ENCODE measurements at regions not wholly inside any gene's neighbourhood (a gene's known extent, or its start where the extent isn't known, plus 50 kb on each side); places are given as distances from the start of the nearest gene placed in this dataset.

DNA sequence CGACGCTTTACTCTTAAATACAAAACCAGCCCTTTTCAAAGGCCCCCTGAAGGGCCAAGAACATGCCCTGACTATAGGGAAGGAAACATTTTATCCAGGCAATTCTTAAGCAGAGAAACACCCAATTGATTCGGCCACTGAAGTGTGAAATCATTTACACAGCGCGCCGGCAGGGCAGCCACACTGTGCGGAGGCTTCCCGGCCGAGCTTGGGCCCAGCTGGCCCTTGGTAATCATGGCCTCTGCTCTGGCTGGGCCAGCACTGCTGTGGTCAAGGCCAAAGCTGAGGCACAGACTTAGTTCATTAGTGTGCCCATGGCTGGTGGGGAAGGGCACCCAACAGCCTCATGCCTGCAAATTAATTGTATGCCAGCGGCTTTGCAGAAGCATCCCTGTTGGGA is 143.7 kb upstream of the HABP2 start:
- intact Hi-C loops (cut with micrococcal nuclease; ENCODE audit: unreplicated experiment): no loop called here
- H3K79me2 ChIP-seq (ENCODE audit: low read depth): no peaks in the 10 kb centered on the region
- H3K36me3 ChIP-seq (ENCODE audit: low read depth): no peaks in the 10 kb centered on the region
- no peak overlapping the region for H2AFZ ChIP-seq
- no peaks in the 10 kb centered on the region for H3K9me3 ChIP-seq (ENCODE audit: insufficient read depth, low read depth)
- ChIA-PET POLR2A (ENCODE audit: unreplicated experiment) (no interaction called here), CTCF (no interaction called here)
- no peak for TF ChIP-seq CTCF (conservative IDR thresholded peaks at IDR 0.05)
- TF ChIP-seq EZH2 (IDR thresholded peaks at IDR 0.05; ENCODE audit: low read depth): no peak
- no peaks in the 10 kb centered on the region for H3F3A ChIP-seq (ENCODE audit: insufficient read depth, low read depth)
- no peak overlapping the region for H3K4me3 ChIP-seq
- BruUV-seq (replicated peaks): no TSS peak
- H3K9me2 ChIP-seq (ENCODE audit: insufficient read depth): no peaks in the 10 kb centered on the region
- no peak overlapping the region for H3K4me2 ChIP-seq
- H3K27me3 ChIP-seq (ENCODE audit: insufficient read depth, low read depth): no peaks in the 10 kb centered on the region
- no peaks in the 10 kb centered on the region for H3K4me1 ChIP-seq (replicated peaks; ENCODE audit: insufficient read depth)
- H4K20me1 ChIP-seq (ENCODE audit: insufficient read depth): no peaks in the 10 kb centered on the region
- DNase-seq: no peak
- no peak overlapping the region for H3K27ac ChIP-seq

DNA sequence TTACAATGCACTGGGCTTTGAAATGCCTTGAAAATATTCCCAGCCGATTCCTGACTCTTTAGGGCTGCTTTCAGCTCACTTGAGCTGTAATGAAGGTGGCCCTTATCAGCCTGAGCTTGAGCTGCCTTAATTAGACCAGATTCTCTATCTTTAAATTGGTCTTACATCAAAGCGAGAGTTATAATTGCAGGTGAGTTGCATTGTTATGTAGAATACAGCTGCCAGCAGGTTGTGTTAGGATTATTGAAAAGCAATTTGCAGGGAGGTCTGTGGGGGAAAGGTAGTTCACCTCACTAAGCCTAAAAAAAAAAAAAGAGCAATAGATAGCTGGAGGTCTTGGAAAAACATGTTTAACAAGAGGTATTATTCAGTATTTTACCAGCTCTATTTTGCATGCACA is 142.2 kb upstream of the HABP2 start:
- Histone ChIP-seq H3K9me3 (ENCODE audit: insufficient read depth, low read depth) (no peaks in the 10 kb centered on the region), H3K79me2 (ENCODE audit: low read depth) (no peaks in the 10 kb centered on the region), H3F3A (ENCODE audit: insufficient read depth, low read depth) (no peaks in the 10 kb centered on the region), H2AFZ (no peak overlapping the region), H3K27me3 (ENCODE audit: insufficient read depth, low read depth) (no peaks in the 10 kb centered on the region), H3K9me2 (ENCODE audit: insufficient read depth) (no peaks in the 10 kb centered on the region), H3K36me3 (ENCODE audit: low read depth) (no peaks in the 10 kb centered on the region), H3K4me1 (replicated peaks; ENCODE audit: insufficient read depth) (no peaks in the 10 kb centered on the region), H3K4me3 (no peak overlapping the region), H4K20me1 (ENCODE audit: insufficient read depth) (no peaks in the 10 kb centered on the region), H3K4me2 (no peak overlapping the region), H3K27ac (no peak overlapping the region)
- no peak for DNase-seq
- ChIA-PET POLR2A (ENCODE audit: unreplicated experiment) (no interaction called here), CTCF (no interaction called here)
- TF ChIP-seq CTCF (conservative IDR thresholded peaks at IDR 0.05): no peak
- TF ChIP-seq EZH2 (IDR thresholded peaks at IDR 0.05; ENCODE audit: low read depth): no peak
- intact Hi-C loops (cut with micrococcal nuclease; ENCODE audit: unreplicated experiment): no loop called here
- BruUV-seq (replicated peaks): no TSS peak

GRCh38 chr10:113411456-113411855 is 141.4 kb upstream of the HABP2 start:
- no TSS peak for BruUV-seq (replicated peaks)
- no peaks in the 10 kb centered on the region for H3F3A ChIP-seq (ENCODE audit: insufficient read depth, low read depth)
- CTCF ChIA-PET: no interaction called here
- H3K9me3 ChIP-seq (ENCODE audit: insufficient read depth, low read depth): no peaks in the 10 kb centered on the region
- H3K27me3 ChIP-seq (ENCODE audit: insufficient read depth, low read depth): no peaks in the 10 kb centered on the region
- DNase-seq: no peak
- no peak overlapping the region for H3K27ac ChIP-seq
- POLR2A ChIA-PET (ENCODE audit: unreplicated experiment): no interaction called here
- no peaks in the 10 kb centered on the region for H3K4me1 ChIP-seq (replicated peaks; ENCODE audit: insufficient read depth)
- H3K79me2 ChIP-seq (ENCODE audit: low read depth): no peaks in the 10 kb centered on the region
- intact Hi-C loops (cut with micrococcal nuclease; ENCODE audit: unreplicated experiment): no loop called here
- no peaks in the 10 kb centered on the region for H4K20me1 ChIP-seq (ENCODE audit: insufficient read depth)
- TF ChIP-seq CTCF (conservative IDR thresholded peaks at IDR 0.05): no peak
- TF ChIP-seq EZH2 (IDR thresholded peaks at IDR 0.05; ENCODE audit: low read depth): no peak
- no peak overlapping the region for H3K4me3 ChIP-seq
- no peaks in the 10 kb centered on the region for H3K36me3 ChIP-seq (ENCODE audit: low read depth)
- no peaks in the 10 kb centered on the region for H3K9me2 ChIP-seq (ENCODE audit: insufficient read depth)
- H3K4me2 ChIP-seq: no peak overlapping the region
- H2AFZ ChIP-seq: no peak overlapping the region

All from PC-9 (cell line).